ENCODE measurements at regions not wholly inside any gene's neighbourhood (a gene's known extent, or its start where the extent isn't known, plus 50 kb on each side); places are given as distances from the start of the nearest gene placed in this dataset.

DNA sequence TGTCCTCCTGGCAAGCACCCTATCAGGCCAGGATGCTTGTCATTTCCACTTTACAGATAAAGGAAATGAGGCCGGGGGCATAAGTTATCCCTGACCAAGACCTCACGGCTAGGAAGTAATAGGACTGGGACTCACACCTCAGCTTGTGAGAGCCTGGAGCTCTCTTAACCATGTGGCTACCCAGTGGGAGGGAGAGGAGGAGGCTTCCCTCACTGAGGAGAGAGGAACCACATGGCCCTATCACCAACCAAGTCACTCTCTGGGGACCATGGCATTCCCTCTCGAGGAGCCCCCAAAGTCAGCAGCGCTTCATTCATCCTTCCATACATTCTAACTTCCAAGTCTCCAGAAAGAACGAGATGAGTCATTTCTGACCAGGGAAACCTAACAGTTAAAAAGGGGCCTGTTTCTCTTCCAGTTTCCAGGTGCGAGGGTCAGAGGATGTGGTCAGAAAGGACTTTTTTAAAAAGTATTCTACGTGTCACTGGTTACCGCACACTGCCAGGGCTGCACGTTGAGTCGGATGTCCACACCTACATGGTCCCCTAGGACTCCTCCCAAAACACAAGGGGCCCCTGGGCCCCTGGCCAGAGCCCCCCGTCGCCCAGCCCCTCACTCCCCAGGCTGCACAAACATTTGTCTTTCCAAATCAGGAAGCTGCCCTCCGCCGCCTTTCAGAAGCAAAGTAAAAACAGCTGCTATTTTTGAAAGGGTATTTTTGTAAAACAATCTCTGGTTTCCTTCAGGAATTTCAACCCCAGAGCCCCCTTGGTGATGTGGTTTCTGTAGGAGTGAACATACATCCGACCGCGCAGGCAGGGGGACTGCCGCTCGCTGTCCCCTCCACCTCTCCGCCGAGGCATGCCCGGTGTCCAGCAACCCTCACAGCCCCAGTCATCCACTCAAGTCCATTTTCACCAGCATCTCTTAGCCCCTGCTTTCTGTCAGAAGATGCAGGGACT, 128.2 kb upstream of the CHST15 start:
- H3K36me3 ChIP-seq (ENCODE audit: control insufficient read depth, insufficient read depth, low read length): no peaks in the 10 kb centered on the region
- H3K4me1 ChIP-seq (ENCODE audit: control insufficient read depth, extremely low read depth, insufficient read depth, low read length): no peaks in the 10 kb centered on the region
- H3K79me2 ChIP-seq (ENCODE audit: control insufficient read depth, insufficient read depth, low read length): no peaks in the 10 kb centered on the region
- H3K27me3 ChIP-seq (ENCODE audit: control insufficient read depth, insufficient read depth, low read length): no peaks in the 10 kb centered on the region
- no peak overlapping the region for H3K27ac ChIP-seq (ENCODE audit: insufficient read depth, low read length)
- H3K9ac ChIP-seq (ENCODE audit: insufficient read depth, low read length): no peak overlapping the region
- H3K9me3 ChIP-seq (ENCODE audit: control insufficient read depth, insufficient read depth, low read depth, low read length): no peaks in the 10 kb centered on the region
- H4K20me1 ChIP-seq (ENCODE audit: control insufficient read depth, extremely low read depth, insufficient read depth, low read length): no peaks in the 10 kb centered on the region
- no peak for TF ChIP-seq EZH2 (IDR thresholded peaks at IDR 0.05; ENCODE audit: low read length, missing control alignments)
- TF ChIP-seq, protein P1, sequence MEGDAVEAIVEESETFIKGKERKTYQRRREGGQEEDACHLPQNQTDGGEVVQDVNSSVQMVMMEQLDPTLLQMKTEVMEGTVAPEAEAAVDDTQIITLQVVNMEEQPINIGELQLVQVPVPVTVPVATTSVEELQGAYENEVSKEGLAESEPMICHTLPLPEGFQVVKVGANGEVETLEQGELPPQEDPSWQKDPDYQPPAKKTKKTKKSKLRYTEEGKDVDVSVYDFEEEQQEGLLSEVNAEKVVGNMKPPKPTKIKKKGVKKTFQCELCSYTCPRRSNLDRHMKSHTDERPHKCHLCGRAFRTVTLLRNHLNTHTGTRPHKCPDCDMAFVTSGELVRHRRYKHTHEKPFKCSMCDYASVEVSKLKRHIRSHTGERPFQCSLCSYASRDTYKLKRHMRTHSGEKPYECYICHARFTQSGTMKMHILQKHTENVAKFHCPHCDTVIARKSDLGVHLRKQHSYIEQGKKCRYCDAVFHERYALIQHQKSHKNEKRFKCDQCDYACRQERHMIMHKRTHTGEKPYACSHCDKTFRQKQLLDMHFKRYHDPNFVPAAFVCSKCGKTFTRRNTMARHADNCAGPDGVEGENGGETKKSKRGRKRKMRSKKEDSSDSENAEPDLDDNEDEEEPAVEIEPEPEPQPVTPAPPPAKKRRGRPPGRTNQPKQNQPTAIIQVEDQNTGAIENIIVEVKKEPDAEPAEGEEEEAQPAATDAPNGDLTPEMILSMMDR (conservative IDR thresholded peaks at IDR 0.05 in 1 of 2, IDR thresholded peaks at IDR 0.05 in 1 of 2; ENCODE audit: low read depth in 1 of 2, low read length in 2 of 2): no peak
- peak; percentile 12 to 72 for DNase-seq (ENCODE audit: low read depth in 2 of 2)
- no peak overlapping the region for H2AFZ ChIP-seq (ENCODE audit: low read length)
- H3K4me2 ChIP-seq (ENCODE audit: extremely low read depth, insufficient read depth, low read length): no peak overlapping the region
- no peak overlapping the region for H3K4me3 ChIP-seq (replicated peaks in 1 of 4; ENCODE audit: control extremely low read depth in 1 of 4, insufficient read depth in 1 of 4, low read depth in 3 of 4, low read length in 4 of 4)

DNA sequence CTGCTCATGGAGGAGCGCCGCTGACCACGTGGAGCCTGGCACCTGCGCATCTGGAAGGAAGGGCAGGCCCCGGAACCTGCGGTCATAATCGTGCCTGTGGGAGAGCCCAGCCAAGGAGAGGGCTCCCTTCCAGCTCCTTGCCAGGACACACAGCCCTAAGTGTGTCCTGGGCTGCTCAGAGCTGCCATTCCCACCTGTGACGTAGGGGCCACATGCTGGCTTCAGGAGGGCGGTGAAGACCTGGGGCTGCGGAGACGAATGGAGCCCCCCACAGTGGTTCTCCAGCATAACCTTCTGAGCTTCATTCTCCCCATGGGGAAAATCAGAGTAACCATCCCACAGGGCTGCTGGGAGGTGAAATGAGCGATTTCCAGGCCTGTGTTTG, 127.6 kb upstream of the CHST15 start:
- no peak overlapping the region for H3K27ac ChIP-seq (ENCODE audit: insufficient read depth, low read length)
- H3K9ac ChIP-seq (ENCODE audit: insufficient read depth, low read length): no peak overlapping the region
- H3K4me3 ChIP-seq (replicated peaks in 1 of 4; ENCODE audit: control extremely low read depth in 1 of 4, insufficient read depth in 1 of 4, low read depth in 3 of 4, low read length in 4 of 4): no peak overlapping the region
- no peak overlapping the region for H2AFZ ChIP-seq (ENCODE audit: low read length)
- TF ChIP-seq EZH2 (IDR thresholded peaks at IDR 0.05; ENCODE audit: low read length, missing control alignments): no peak
- TF ChIP-seq, protein P1 (conservative IDR thresholded peaks at IDR 0.05 in 1 of 2, IDR thresholded peaks at IDR 0.05 in 1 of 2; ENCODE audit: low read depth in 1 of 2, low read length in 2 of 2): no peak
- no peaks in the 10 kb centered on the region for H3K9me3 ChIP-seq (ENCODE audit: control insufficient read depth, insufficient read depth, low read depth, low read length)
- H3K36me3 ChIP-seq (ENCODE audit: control insufficient read depth, insufficient read depth, low read length): no peaks in the 10 kb centered on the region
- DNase-seq (ENCODE audit: low read depth in 2 of 2): no peak
- H3K27me3 ChIP-seq (ENCODE audit: control insufficient read depth, insufficient read depth, low read length): no peaks in the 10 kb centered on the region
- no peaks in the 10 kb centered on the region for H3K4me1 ChIP-seq (ENCODE audit: control insufficient read depth, extremely low read depth, insufficient read depth, low read length)
- no peaks in the 10 kb centered on the region for H3K79me2 ChIP-seq (ENCODE audit: control insufficient read depth, insufficient read depth, low read length)
- H4K20me1 ChIP-seq (ENCODE audit: control insufficient read depth, extremely low read depth, insufficient read depth, low read length): no peaks in the 10 kb centered on the region
- H3K4me2 ChIP-seq (ENCODE audit: extremely low read depth, insufficient read depth, low read length): no peak overlapping the region

DNA sequence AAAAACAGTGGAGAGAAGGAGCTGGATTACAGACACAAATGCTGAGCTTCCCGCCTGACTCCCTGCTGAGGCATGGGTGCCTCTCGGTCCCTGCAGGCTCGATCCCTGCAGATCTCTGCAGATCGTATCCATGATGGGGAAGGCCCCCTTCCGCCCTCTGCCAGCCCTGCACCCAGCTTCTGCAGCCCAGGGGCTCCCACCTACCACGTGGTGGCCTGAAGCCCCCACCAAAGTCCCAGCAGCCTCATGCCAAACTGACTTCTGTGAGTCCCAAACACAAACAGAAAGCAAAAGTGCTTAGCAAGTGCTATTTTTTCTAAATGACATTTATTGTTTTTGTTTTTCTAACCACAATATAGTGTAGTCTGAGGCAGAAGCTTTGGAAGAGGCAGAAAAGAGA, 127.1 kb upstream of the CHST15 start:
- Histone ChIP-seq H3K4me2 (ENCODE audit: extremely low read depth, insufficient read depth, low read length) (no peak overlapping the region), H3K27me3 (ENCODE audit: control insufficient read depth, insufficient read depth, low read length) (no peaks in the 10 kb centered on the region), H2AFZ (ENCODE audit: low read length) (no peak overlapping the region), H3K4me1 (ENCODE audit: control insufficient read depth, extremely low read depth, insufficient read depth, low read length) (no peaks in the 10 kb centered on the region), H3K9me3 (ENCODE audit: control insufficient read depth, insufficient read depth, low read depth, low read length) (no peaks in the 10 kb centered on the region), H3K79me2 (ENCODE audit: control insufficient read depth, insufficient read depth, low read length) (no peaks in the 10 kb centered on the region), H4K20me1 (ENCODE audit: control insufficient read depth, extremely low read depth, insufficient read depth, low read length) (no peaks in the 10 kb centered on the region), H3K36me3 (ENCODE audit: control insufficient read depth, insufficient read depth, low read length) (no peaks in the 10 kb centered on the region), H3K4me3 (replicated peaks in 1 of 4; ENCODE audit: control extremely low read depth in 1 of 4, insufficient read depth in 1 of 4, low read depth in 3 of 4, low read length in 4 of 4) (no peak overlapping the region), H3K9ac (ENCODE audit: insufficient read depth, low read length) (no peak overlapping the region), H3K27ac (ENCODE audit: insufficient read depth, low read length) (no peak overlapping the region)
- no peak for DNase-seq (ENCODE audit: low read depth in 2 of 2)
- TF ChIP-seq, protein P1 (conservative IDR thresholded peaks at IDR 0.05 in 1 of 2, IDR thresholded peaks at IDR 0.05 in 1 of 2; ENCODE audit: low read depth in 1 of 2, low read length in 2 of 2): no peak
- TF ChIP-seq EZH2 (IDR thresholded peaks at IDR 0.05; ENCODE audit: low read length, missing control alignments): no peak

Measured in fibroblast of lung (primary cell).